CD4-positive, alpha-beta memory T cell (primary cell): ENCODE measurements at regions not wholly inside any gene's neighbourhood (a gene's known extent, or its start where the extent isn't known, plus 50 kb on each side); places are given as distances from the start of the nearest gene placed in this dataset.
A peak's percentile ranks its signal among the peaks of the same experiment; 100 is the strongest.

Experiments
- CTCF ChIA-PET: fragments of 350-600 bp; sonication (Branson Sonifier 250); formaldehyde crosslinking; loops from one replicate; lab custom pipeline; 2021; ENCODE audit warnings: inconsistent platforms; ENCODE audit not compliant: partially characterized antibody; lab: Charles Lee
- POLR2A ChIA-PET: fragments of 350-600 bp; sonication (Branson Sonifier 250); formaldehyde crosslinking; loops from one replicate; lab custom pipeline; 2021; ENCODE audit not compliant: partially characterized antibody; lab: Charles Lee
- DNase-seq, 5 donors: peaks; one replicate each; pipeline versions ENCODE4 v3.0.0 to v3.0.0-alpha.2; 2020 to 2022; ENCODE audit warnings: mixed read lengths in 1 of 5
- H3K27ac ChIP-seq: one replicate; pipeline ENCODE4 v1.7.0; 2013; ENCODE audit warnings: low read depth, low read length
- H3K27me3 ChIP-seq: 2 replicates; pipeline ENCODE4 v1.7.0; 2013; ENCODE audit warnings: mild to moderate bottlenecking, low read length, moderate library complexity; ENCODE audit not compliant: insufficient read depth
- H3K36me3 ChIP-seq: 2 replicates; pipeline ENCODE4 v1.7.0; 2013; ENCODE audit warnings: mild to moderate bottlenecking, low read length, moderate library complexity; ENCODE audit not compliant: insufficient read depth
- H3K4me1 ChIP-seq: 2 replicates; pipeline ENCODE4 v1.7.0; 2013; ENCODE audit warnings: mild to moderate bottlenecking, low read length, moderate library complexity; ENCODE audit not compliant: insufficient read depth
- H3K4me3 ChIP-seq, 2 donors: one replicate each; pipeline ENCODE4 v1.7.0; 2013; ENCODE audit warnings: low read length in 2 of 2, mild to moderate bottlenecking in 1 of 2
- H3K9me3 ChIP-seq, 2 donors: one replicate each; pipeline ENCODE4 v1.7.0; 2013; ENCODE audit warnings: low read length in 2 of 2, control low read depth in 1 of 2; ENCODE audit not compliant: control insufficient read depth in 1 of 2
- H3K27ac Mint-ChIP-seq, 7 donors: one replicate each; pipeline ENCODE4 v1.8.0; 2020 to 2021; ENCODE audit warnings: mixed read lengths in 7 of 7, mild to moderate bottlenecking in 6 of 7, inconsistent platforms in 3 of 7, moderate library complexity in 3 of 7
- H3K27me3 Mint-ChIP-seq, 2 donors: one replicate each; pipeline ENCODE4 v1.8.0; 2020 to 2021; ENCODE audit warnings: mixed read lengths in 2 of 2
- H3K36me3 Mint-ChIP-seq, 2 donors: one replicate each; pipeline ENCODE4 v1.8.0; 2020 to 2021; ENCODE audit warnings: mixed read lengths in 2 of 2, inconsistent platforms in 1 of 2, mild to moderate bottlenecking in 1 of 2
- H3K4me1 Mint-ChIP-seq, 4 donors: one replicate each; pipeline ENCODE4 v1.8.0; 2020 to 2021; ENCODE audit warnings: mixed read lengths in 4 of 4, mild to moderate bottlenecking in 1 of 4
- H3K4me3 Mint-ChIP-seq, 8 donors: one replicate each; pipeline ENCODE4 v1.8.0; 2020 to 2021; ENCODE audit warnings: mixed read lengths in 8 of 8, mild to moderate bottlenecking in 7 of 8, moderate library complexity in 6 of 8, inconsistent platforms in 3 of 8
- H3K9me3 Mint-ChIP-seq, 8 donors: one replicate each; pipeline ENCODE4 v1.8.0; 2020 to 2021; ENCODE audit warnings: mixed read lengths in 8 of 8, mild to moderate bottlenecking in 5 of 8, inconsistent platforms in 3 of 8, moderate library complexity in 1 of 8
- intact Hi-C: fragments of 100-400 bp; cut with micrococcal nuclease; formaldehyde crosslinking; loops from one replicate; pipeline ENCODE4 v1.15.1; 2023

- peaks cover 3% of the 10 kb centered on the region for H3K4me1 ChIP-seq
- Mint-ChIP-seq H3K4me1 (peaks cover 13 to 35% (median 23%) of the 10 kb centered on the region in 4 donors), H3K36me3 (no peaks in the 10 kb centered on the region), H3K27me3 (no peaks in the 10 kb centered on the region), H3K4me3 (no peak overlapping the region), H3K9me3 (peaks cover 0 to 2% (median 0%) of the 10 kb centered on the region in 8 donors), H3K27ac (peak overlapping the region in 3 of 7 donors; percentile 8 to 58 (median 19))
- no peaks in the 10 kb centered on the region for H3K9me3 ChIP-seq
- H3K36me3 ChIP-seq, result no peaks in the 10 kb centered on the region
- DNase-seq, result no peak
- POLR2A ChIA-PET, result interaction anchor here (0.5 kb wide), 1 partner anchor 401 kb away, joined by 4 read pairs; no protein-coding TSS in a partner anchor
- H3K27ac ChIP-seq, result no peak overlapping the region
- no peak overlapping the region for H3K4me3 ChIP-seq
- intact Hi-C loops, result no loop called here
- no peaks in the 10 kb centered on the region for H3K27me3 ChIP-seq
- CTCF ChIA-PET, result no interaction called here
Measured at GRCh38 chr1:235004840-235005391, 123.7 kb downstream of the TOMM20 start.

GRCh38 chr1:235004276-235004675, 124.4 kb downstream of the TOMM20 start:
- Mint-ChIP-seq H3K4me3 (no peak overlapping the region), H3K27me3 (no peaks in the 10 kb centered on the region), H3K27ac (no peak overlapping the region), H3K36me3 (no peaks in the 10 kb centered on the region), H3K9me3 (peaks cover 0 to 2% (median 0%) of the 10 kb centered on the region in 8 donors), H3K4me1 (peaks cover 10 to 28% (median 18%) of the 10 kb centered on the region in 4 donors)
- no peak for DNase-seq
- CTCF ChIA-PET, result no interaction called here
- Histone ChIP-seq H3K36me3 (no peaks in the 10 kb centered on the region), H3K27me3 (no peaks in the 10 kb centered on the region), H3K4me3 (no peak overlapping the region), H3K9me3 (no peaks in the 10 kb centered on the region), H3K27ac (no peak overlapping the region), H3K4me1 (peaks cover 3% of the 10 kb centered on the region)
- intact Hi-C loops, result no loop called here
- POLR2A ChIA-PET, result no interaction called here

DNA sequence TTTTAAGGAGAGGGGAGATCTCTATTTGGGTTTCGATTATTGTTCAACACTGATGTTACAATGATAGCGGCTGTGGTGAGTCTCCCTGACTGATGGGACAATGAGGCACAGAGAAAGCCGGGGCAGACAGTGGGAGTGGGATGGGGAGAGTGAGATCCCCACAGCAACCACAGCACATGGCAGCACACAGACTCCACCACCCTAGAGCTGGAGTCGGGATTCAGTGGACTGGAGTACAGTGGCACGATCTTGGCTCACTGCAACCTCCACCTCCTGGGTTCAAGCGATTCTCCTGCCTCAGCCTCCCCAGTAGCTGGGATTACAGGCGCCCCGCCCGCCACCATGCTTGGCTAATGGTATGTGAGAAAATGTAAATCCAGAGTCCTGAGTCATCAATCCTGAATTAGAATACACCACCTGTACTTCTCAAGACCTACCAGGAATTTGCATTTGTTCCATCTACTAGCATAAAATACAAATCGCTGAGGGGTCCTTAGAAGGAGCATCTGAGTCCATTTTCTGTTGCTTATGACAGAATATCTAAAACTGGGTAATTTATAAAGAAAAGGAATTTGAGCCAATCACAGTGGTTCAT, 125.8 kb downstream of the TOMM20 start:
- Mint-ChIP-seq H3K36me3 (no peaks in the 10 kb centered on the region), H3K4me3 (no peak overlapping the region), H3K27ac (no peak overlapping the region), H3K4me1 (peaks cover 8 to 17% (median 10%) of the 10 kb centered on the region in 4 donors), H3K27me3 (no peaks in the 10 kb centered on the region), H3K9me3 (peaks cover 0 to 2% (median 0%) of the 10 kb centered on the region in 8 donors)
- ChIA-PET CTCF (interaction anchor here (2.4 kb wide), 1 partner anchor 24 kb away, joined by 8 read pairs; no protein-coding TSS in a partner anchor), POLR2A (interaction anchor here (1.3 kb wide), 1 partner anchor 9 kb away, joined by 5 read pairs; no protein-coding TSS in a partner anchor)
- Histone ChIP-seq H3K4me1 (peaks cover 8% of the 10 kb centered on the region), H3K9me3 (no peaks in the 10 kb centered on the region), H3K36me3 (no peaks in the 10 kb centered on the region), H3K27ac (no peak overlapping the region), H3K4me3 (no peak overlapping the region), H3K27me3 (no peaks in the 10 kb centered on the region)
- DNase-seq, result no peak
- intact Hi-C loops, result no loop called here

GRCh38 chr1:234999513-234999940, 129.1 kb downstream of the TOMM20 start:
- Mint-ChIP-seq H3K27me3 (no peaks in the 10 kb centered on the region), H3K4me1 (peaks cover 0 to 3% (median under 1%) of the 10 kb centered on the region in 4 donors), H3K4me3 (no peak overlapping the region), H3K36me3 (no peaks in the 10 kb centered on the region), H3K9me3 (no peaks in the 10 kb centered on the region), H3K27ac (no peak overlapping the region)
- H3K36me3 ChIP-seq, result no peaks in the 10 kb centered on the region
- H3K4me3 ChIP-seq, result no peak overlapping the region
- H3K4me1 ChIP-seq, result peaks cover 5% of the 10 kb centered on the region
- CTCF ChIA-PET, result no interaction called here
- H3K27me3 ChIP-seq, result no peaks in the 10 kb centered on the region
- no peaks in the 10 kb centered on the region for H3K9me3 ChIP-seq
- no peak for DNase-seq
- intact Hi-C loops, result no loop called here
- POLR2A ChIA-PET, result no interaction called here
- no peak overlapping the region for H3K27ac ChIP-seq

DNA sequence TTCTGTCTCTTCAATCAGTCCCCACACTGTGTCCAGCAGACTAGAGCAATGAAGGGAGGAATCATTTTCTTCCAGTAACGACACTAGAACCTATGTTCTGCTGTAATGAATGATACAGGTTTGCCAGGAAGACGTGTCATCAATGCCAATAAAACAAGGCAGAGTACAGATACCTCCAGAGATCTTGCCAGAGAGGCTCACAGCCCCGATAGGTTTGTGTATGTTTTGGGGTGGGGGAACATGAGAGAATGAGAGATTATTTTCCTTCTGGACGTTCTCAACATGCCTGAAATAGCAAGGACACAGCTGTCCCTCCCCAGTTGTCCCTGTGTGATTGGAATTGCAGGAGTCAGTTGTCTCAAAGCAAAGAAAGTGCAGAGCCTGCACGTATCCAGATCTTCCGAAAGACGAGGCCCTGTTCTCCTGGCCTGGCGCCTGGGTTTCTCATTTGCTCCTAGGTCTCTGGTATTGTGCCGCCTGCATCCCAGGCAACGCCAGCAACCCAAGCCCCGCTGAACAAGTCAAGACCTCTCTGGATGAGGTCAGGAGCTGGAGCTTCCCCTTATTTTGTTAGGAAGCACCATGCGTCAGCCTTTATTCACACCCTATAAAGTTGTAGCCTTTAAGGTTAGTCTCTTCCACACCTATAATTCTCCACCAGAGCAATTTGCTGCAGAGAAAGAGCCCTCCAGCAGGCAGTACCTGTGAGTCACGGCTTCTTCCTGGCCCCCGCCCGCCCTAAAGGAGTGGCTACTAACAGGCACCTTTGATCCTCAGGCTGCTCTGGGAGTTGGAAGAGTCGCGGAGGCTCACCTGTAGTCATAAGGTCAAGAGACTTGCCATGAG, 130.5 kb downstream of the TOMM20 start:
- no peaks in the 10 kb centered on the region for H3K27me3 Mint-ChIP-seq
- H3K27ac Mint-ChIP-seq, result no peak overlapping the region
- ChIA-PET CTCF (no interaction called here), POLR2A (interaction anchor here (1.2 kb wide), 1 partner anchor 14 kb away, joined by 4 read pairs; no protein-coding TSS in a partner anchor)
- H3K27me3 ChIP-seq, result no peaks in the 10 kb centered on the region
- H3K4me3 Mint-ChIP-seq, result peak overlapping the region in 1 of 8 donors; percentile 37
- H3K36me3 ChIP-seq, result no peaks in the 10 kb centered on the region
- H3K27ac ChIP-seq, result no peak overlapping the region
- H3K4me3 ChIP-seq, result no peak overlapping the region
- no peaks in the 10 kb centered on the region for H3K9me3 ChIP-seq
- peaks cover 0 to 3% (median under 1%) of the 10 kb centered on the region in 4 donors for H3K4me1 Mint-ChIP-seq
- H3K9me3 Mint-ChIP-seq, result no peaks in the 10 kb centered on the region
- no peaks in the 10 kb centered on the region for H3K36me3 Mint-ChIP-seq
- no peak for DNase-seq
- intact Hi-C loops, result no loop called here
- peaks cover 5% of the 10 kb centered on the region for H3K4me1 ChIP-seq

GRCh38 chr1:234997201-234997895, 131.3 kb downstream of the TOMM20 start:
- Histone ChIP-seq H3K27me3 (no peaks in the 10 kb centered on the region), H3K36me3 (no peaks in the 10 kb centered on the region), H3K4me3 (no peak overlapping the region), H3K4me1 (peaks cover 5% of the 10 kb centered on the region), H3K9me3 (no peaks in the 10 kb centered on the region), H3K27ac (no peak overlapping the region)
- ChIA-PET POLR2A (no interaction called here), CTCF (no interaction called here)
- Mint-ChIP-seq H3K36me3 (no peaks in the 10 kb centered on the region), H3K4me1 (peaks cover 0 to 1% (median under 1%) of the 10 kb centered on the region in 4 donors), H3K4me3 (peak overlapping the region in 1 of 8 donors; percentile 37), H3K9me3 (no peaks in the 10 kb centered on the region), H3K27ac (no peak overlapping the region), H3K27me3 (no peaks in the 10 kb centered on the region)
- no peak for DNase-seq
- intact Hi-C loops, result no loop called here
